ENCODE measurements at regions not wholly inside any gene's neighbourhood (a gene's known extent, or its start where the extent isn't known, plus 50 kb on each side); places are given as distances from the start of the nearest gene placed in this dataset.
"Not testable (repeated sequence)": the region's sequence is repeated elsewhere in the genome, so short reads cannot be mapped to it uniquely, and the experiment has no call there.

GRCh38 chr17:34024386-34024785 lies 230.7 kb upstream of the CCL2 start:
- no peak overlapping the region for H3K4me3 ChIP-seq
- no peaks in the 10 kb centered on the region for H3K27me3 ChIP-seq (ENCODE audit: low read depth)
- no peaks in the 10 kb centered on the region for H3K36me3 ChIP-seq (replicated peaks)
- H3K9me3 ChIP-seq: no peaks in the 10 kb centered on the region
- in situ Hi-C loops (cut with MboI; ENCODE audit: low sequenced_read_pairs): no loop called here
- DNase-seq (ENCODE audit: low spot score in 2 of 2): no peak
- no peaks in the 10 kb centered on the region for H3K4me1 ChIP-seq

GRCh38 chr17:34024806-34025551 lies 230.1 kb upstream of the CCL2 start:
- H3K36me3 ChIP-seq (replicated peaks): no peaks in the 10 kb centered on the region
- H3K27me3 ChIP-seq (ENCODE audit: low read depth): no peaks in the 10 kb centered on the region
- H3K4me3 ChIP-seq: no peak overlapping the region
- in situ Hi-C loops (cut with MboI; ENCODE audit: low sequenced_read_pairs): no loop called here
- H3K9me3 ChIP-seq: no peaks in the 10 kb centered on the region
- no peaks in the 10 kb centered on the region for H3K4me1 ChIP-seq
- no peak for DNase-seq (ENCODE audit: low spot score in 2 of 2)

- H3K9me3 ChIP-seq; in situ Hi-C loops (cut with MboI; ENCODE audit: low sequenced_read_pairs); DNase-seq (ENCODE audit: low spot score in 2 of 2); H3K4me3 ChIP-seq; H3K27me3 ChIP-seq (ENCODE audit: low read depth); H3K4me1 ChIP-seq; H3K36me3 ChIP-seq (replicated peaks): not testable (repeated sequence)
Observed at GRCh38 chr17:34030601-34031000, 224.5 kb upstream of the CCL2 start.

- H3K27me3 ChIP-seq (ENCODE audit: low read depth); DNase-seq (ENCODE audit: low spot score in 2 of 2); H3K9me3 ChIP-seq; in situ Hi-C loops (cut with MboI; ENCODE audit: low sequenced_read_pairs); H3K4me3 ChIP-seq; H3K4me1 ChIP-seq; H3K36me3 ChIP-seq (replicated peaks): not testable (repeated sequence)
Observed at GRCh38 chr17:34032305-34032704, 222.8 kb upstream of the CCL2 start.

- H3K9me3 ChIP-seq; H3K4me1 ChIP-seq; H3K36me3 ChIP-seq (replicated peaks); in situ Hi-C loops (cut with MboI; ENCODE audit: low sequenced_read_pairs); H3K27me3 ChIP-seq (ENCODE audit: low read depth); DNase-seq (ENCODE audit: low spot score in 2 of 2); H3K4me3 ChIP-seq: not testable (repeated sequence)
Observed at GRCh38 chr17:34038786-34039185, 216.3 kb upstream of the CCL2 start.

DNA sequence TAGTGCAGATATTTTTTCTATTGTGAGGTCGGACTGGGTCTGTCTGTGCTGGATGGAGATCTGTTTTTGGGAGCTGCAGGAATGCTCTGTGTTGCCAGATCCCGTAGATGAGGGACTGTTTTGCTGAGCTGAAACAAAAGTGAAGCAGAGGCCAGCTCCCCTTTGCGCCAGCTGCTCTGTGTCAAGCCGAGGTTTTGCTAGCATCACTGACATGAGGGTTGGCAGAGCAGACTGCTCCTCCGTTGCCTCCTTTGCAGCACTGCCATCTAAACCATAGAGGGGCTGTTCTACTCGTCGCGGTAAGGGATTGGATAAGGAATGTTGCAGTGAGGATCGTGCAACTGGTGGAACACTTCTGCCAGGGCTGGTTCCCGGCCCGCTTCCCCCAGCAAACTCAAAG lies 215.9 kb upstream of the CCL2 start:
- in situ Hi-C loops (cut with MboI; ENCODE audit: low sequenced_read_pairs); H3K36me3 ChIP-seq (replicated peaks); DNase-seq (ENCODE audit: low spot score in 2 of 2); H3K4me1 ChIP-seq; H3K27me3 ChIP-seq (ENCODE audit: low read depth); H3K4me3 ChIP-seq; H3K9me3 ChIP-seq: not testable (repeated sequence)

- H3K4me3 ChIP-seq; H3K9me3 ChIP-seq; H3K4me1 ChIP-seq; H3K27me3 ChIP-seq (ENCODE audit: low read depth); in situ Hi-C loops (cut with MboI; ENCODE audit: low sequenced_read_pairs); H3K36me3 ChIP-seq (replicated peaks): not testable (repeated sequence)
- peak in 1 of 2 experiments; percentile 12 for DNase-seq (ENCODE audit: low spot score in 2 of 2)
Observed at GRCh38 chr17:34039759-34040555, 215.1 kb upstream of the CCL2 start.

- in situ Hi-C loops (cut with MboI; ENCODE audit: low sequenced_read_pairs): no loop called here
- no peak overlapping the region for H3K4me3 ChIP-seq
Observed at GRCh38 chr17:34045990-34046389, 209.1 kb upstream of the CCL2 start.

GRCh38 chr17:34051046-34051445 lies 204.0 kb upstream of the CCL2 start:
- DNase-seq (ENCODE audit: low spot score in 2 of 2): no peak
- in situ Hi-C loops (cut with MboI; ENCODE audit: low sequenced_read_pairs): no loop called here
- no peaks in the 10 kb centered on the region for H3K27me3 ChIP-seq (ENCODE audit: low read depth)

More at GRCh38 chr17:34045990-34046389, 209.1 kb upstream of the CCL2 start:
- Histone ChIP-seq H3K36me3 (replicated peaks) (no peaks in the 10 kb centered on the region), H3K9me3 (no peaks in the 10 kb centered on the region), H3K27me3 (ENCODE audit: low read depth) (no peaks in the 10 kb centered on the region), H3K4me1 (no peaks in the 10 kb centered on the region)
- no peak for DNase-seq (ENCODE audit: low spot score in 2 of 2)

DNA sequence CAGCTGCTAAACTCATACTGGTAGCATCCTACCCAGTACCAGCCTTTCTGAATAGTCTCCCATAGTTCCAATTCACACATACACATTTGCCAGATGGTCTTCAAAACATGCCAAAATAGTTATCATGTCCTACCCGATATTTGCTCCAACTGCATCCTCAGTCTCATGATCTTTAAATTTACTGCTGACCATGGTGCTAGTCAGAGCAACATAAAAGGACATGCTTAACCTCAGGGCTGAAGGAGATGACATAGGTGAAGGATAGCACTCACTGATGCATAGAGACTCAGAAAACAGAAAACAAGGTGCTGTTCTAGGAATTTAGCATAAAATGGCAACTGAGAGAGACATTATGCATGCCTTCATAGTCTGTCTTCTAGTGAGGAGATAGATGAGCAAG lies 200.6 kb upstream of the CCL2 start:
- no peak overlapping the region for H3K4me3 ChIP-seq
- H3K36me3 ChIP-seq (replicated peaks): no peaks in the 10 kb centered on the region
- no peaks in the 10 kb centered on the region for H3K4me1 ChIP-seq
- no peak for DNase-seq (ENCODE audit: low spot score in 2 of 2)
- in situ Hi-C loops (cut with MboI; ENCODE audit: low sequenced_read_pairs): no loop called here
- H3K27me3 ChIP-seq (ENCODE audit: low read depth): no peaks in the 10 kb centered on the region
- no peaks in the 10 kb centered on the region for H3K9me3 ChIP-seq

More at GRCh38 chr17:34051046-34051445, 204.0 kb upstream of the CCL2 start:
- Histone ChIP-seq H3K4me3 (no peak overlapping the region), H3K4me1 (no peaks in the 10 kb centered on the region), H3K9me3 (no peaks in the 10 kb centered on the region), H3K36me3 (replicated peaks) (no peaks in the 10 kb centered on the region)

GRCh38 chr17:34055606-34056005 lies 199.5 kb upstream of the CCL2 start:
- no peak for DNase-seq (ENCODE audit: low spot score in 2 of 2)
- in situ Hi-C loops (cut with MboI; ENCODE audit: low sequenced_read_pairs): no loop called here
- Histone ChIP-seq H3K27me3 (ENCODE audit: low read depth) (no peaks in the 10 kb centered on the region), H3K36me3 (replicated peaks) (no peaks in the 10 kb centered on the region), H3K4me3 (no peak overlapping the region), H3K9me3 (no peaks in the 10 kb centered on the region), H3K4me1 (no peaks in the 10 kb centered on the region)

- Histone ChIP-seq H3K27me3 (ENCODE audit: low read depth) (no peaks in the 10 kb centered on the region), H3K4me3 (no peak overlapping the region), H3K36me3 (replicated peaks) (no peaks in the 10 kb centered on the region), H3K4me1 (no peaks in the 10 kb centered on the region), H3K9me3 (no peaks in the 10 kb centered on the region)
- no peak for DNase-seq (ENCODE audit: low spot score in 2 of 2)
- in situ Hi-C loops (cut with MboI; ENCODE audit: low sequenced_read_pairs): no loop called here
Observed at GRCh38 chr17:34059423-34060220, 195.5 kb upstream of the CCL2 start.

GRCh38 chr17:34066528-34066927 lies 188.6 kb upstream of the CCL2 start:
- in situ Hi-C loops (cut with MboI; ENCODE audit: low sequenced_read_pairs): no loop called here
- DNase-seq (ENCODE audit: low spot score in 2 of 2): no peak
- H3K27me3 ChIP-seq (ENCODE audit: low read depth): no peaks in the 10 kb centered on the region
- H3K4me1 ChIP-seq: no peaks in the 10 kb centered on the region
- no peaks in the 10 kb centered on the region for H3K36me3 ChIP-seq (replicated peaks)
- H3K4me3 ChIP-seq: no peak overlapping the region
- no peaks in the 10 kb centered on the region for H3K9me3 ChIP-seq

DNA sequence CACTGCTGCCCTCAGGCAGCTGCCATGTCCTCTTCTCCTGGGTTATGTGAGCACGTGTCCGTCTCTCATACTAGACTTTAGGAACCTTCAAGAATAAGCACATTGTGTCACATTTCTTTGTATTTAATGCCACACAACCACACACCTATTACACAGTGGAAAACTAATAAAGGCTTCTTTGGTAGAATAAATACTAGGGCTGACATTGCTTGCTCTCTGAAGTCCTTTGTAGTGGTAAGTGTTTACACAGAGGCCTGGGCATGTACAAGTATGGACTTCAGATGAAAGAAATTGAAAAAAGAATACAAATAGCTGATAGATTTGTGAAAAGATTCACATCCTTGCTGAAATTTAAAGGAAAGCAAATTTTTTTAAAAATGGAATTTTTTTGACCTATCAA lies 188.1 kb upstream of the CCL2 start:
- Histone ChIP-seq H3K9me3 (no peaks in the 10 kb centered on the region), H3K36me3 (replicated peaks) (no peaks in the 10 kb centered on the region), H3K4me1 (no peaks in the 10 kb centered on the region), H3K4me3 (no peak overlapping the region), H3K27me3 (ENCODE audit: low read depth) (no peaks in the 10 kb centered on the region)
- no peak for DNase-seq (ENCODE audit: low spot score in 2 of 2)
- in situ Hi-C loops (cut with MboI; ENCODE audit: low sequenced_read_pairs): no loop called here

Measured in HAP-1 (cell line).